ENCODE measurements at regions not wholly inside any gene's neighbourhood (a gene's known extent, or its start where the extent isn't known, plus 50 kb on each side); places are given as distances from the start of the nearest gene placed in this dataset.

- Mint-ChIP-seq H3K27me3 (ENCODE audit: insufficient read depth) (peaks cover 2% of the 10 kb centered on the region), H3K27ac (no peak overlapping the region), H3K4me1 (ENCODE audit: low read depth) (no peaks in the 10 kb centered on the region), H3K4me3 (no peak overlapping the region), H3K9me3 (peaks cover 36% of the 10 kb centered on the region), H3K36me3 (ENCODE audit: low read depth) (no peaks in the 10 kb centered on the region; the same call in 1 of the 2 replicates)
- TF ChIP-seq CTCF (IDR thresholded peaks at IDR 0.05), result no peak
- no peak for DNase-seq
These were observed 596.0 kb downstream of the INSC start for GRCh38 chr11:15710580-15711275.

GRCh38 chr11:15711311-15711710, 596.6 kb downstream of the INSC start:
- Mint-ChIP-seq H3K36me3 (ENCODE audit: low read depth) (no peaks in the 10 kb centered on the region; the same call in 1 of the 2 replicates), H3K4me3 (no peak overlapping the region), H3K27me3 (ENCODE audit: insufficient read depth) (peaks cover 2% of the 10 kb centered on the region), H3K9me3 (peaks cover 42% of the 10 kb centered on the region), H3K4me1 (ENCODE audit: low read depth) (no peaks in the 10 kb centered on the region), H3K27ac (no peak overlapping the region)
- TF ChIP-seq CTCF (IDR thresholded peaks at IDR 0.05), result no peak
- DNase-seq, result no peak

GRCh38 chr11:15714641-15715399, 600.1 kb downstream of the INSC start:
- Mint-ChIP-seq H3K4me3 (no peak overlapping the region), H3K36me3 (ENCODE audit: low read depth) (0 out of 2 replicates have a peak, but pooled peaks cover 6% of the 10 kb centered on the region), H3K27me3 (ENCODE audit: insufficient read depth) (peaks cover 2% of the 10 kb centered on the region), H3K9me3 (peaks cover 61% of the 10 kb centered on the region), H3K4me1 (ENCODE audit: low read depth) (no peaks in the 10 kb centered on the region), H3K27ac (no peak overlapping the region)
- no peak for DNase-seq
- TF ChIP-seq CTCF (IDR thresholded peaks at IDR 0.05), result no peak

GRCh38 chr11:15716550-15716949, 601.8 kb downstream of the INSC start:
- no peaks in the 10 kb centered on the region for H3K4me1 Mint-ChIP-seq (ENCODE audit: low read depth)
- H3K27me3 Mint-ChIP-seq (ENCODE audit: insufficient read depth), result no peaks in the 10 kb centered on the region; the same call in 1 of the 2 replicates
- H3K4me3 Mint-ChIP-seq, result no peak overlapping the region
- peaks cover 57% of the 10 kb centered on the region for H3K9me3 Mint-ChIP-seq
- DNase-seq, result no peak
- 0 out of 2 replicates have a peak, but pooled peaks cover 6% of the 10 kb centered on the region for H3K36me3 Mint-ChIP-seq (ENCODE audit: low read depth)
- no peak overlapping the region for H3K27ac Mint-ChIP-seq
- no peak for TF ChIP-seq CTCF (IDR thresholded peaks at IDR 0.05)

- no peak for TF ChIP-seq CTCF (IDR thresholded peaks at IDR 0.05)
- Mint-ChIP-seq H3K4me1 (ENCODE audit: low read depth) (no peaks in the 10 kb centered on the region), H3K9me3 (peaks cover 43% of the 10 kb centered on the region), H3K27me3 (ENCODE audit: insufficient read depth) (no peaks in the 10 kb centered on the region), H3K4me3 (no peak overlapping the region), H3K27ac (no peak overlapping the region), H3K36me3 (ENCODE audit: low read depth) (0 out of 2 replicates have a peak, but pooled peaks cover 6% of the 10 kb centered on the region)
- no peak for DNase-seq
These were observed 605.7 kb downstream of the INSC start for GRCh38 chr11:15720460-15720859.

All from HFFc6 (cell line).